ENCODE measurements at regions not wholly inside any gene's neighbourhood (a gene's known extent, or its start where the extent isn't known, plus 50 kb on each side); places are given as distances from the start of the nearest gene placed in this dataset.

- intact Hi-C loops (cut with DNase I), result no loop called here
- H3K9me3 ChIP-seq, result no peaks in the 10 kb centered on the region
- no peak overlapping the region for H3K4me3 ChIP-seq
- no peak for ATAC-seq
- TF ChIP-seq POLR2A (IDR thresholded peaks at IDR 0.05) (no peak), CTCF (IDR thresholded peaks at IDR 0.05) (no peak)
- H3K36me3 ChIP-seq (replicated peaks in 1 of 2; ENCODE audit: insufficient read depth in 1 of 2, low read depth in 2 of 2), result no peaks in the 10 kb centered on the region
- WGBS, 2 donors, result 41 to 43% methylated on average over 3 of the region's 3 CpGs
- no peaks in the 10 kb centered on the region for H3K4me1 ChIP-seq
- no peaks in the 10 kb centered on the region for H3K27me3 ChIP-seq
- no peak overlapping the region for H3K27ac ChIP-seq
- no peak for DNase-seq
Measured at GRCh38 chr2:180647621-180648020, 332.8 kb upstream of the UBE2E3 start.

GRCh38 chr2:180647221-180647620, 333.2 kb upstream of the UBE2E3 start:
- no peak for ATAC-seq
- Histone ChIP-seq H3K27me3 (no peaks in the 10 kb centered on the region), H3K27ac (no peak overlapping the region)

GRCh38 chr2:180646756-180647155, 333.6 kb upstream of the UBE2E3 start:
- H3K27ac ChIP-seq, result no peak overlapping the region
- H3K4me3 ChIP-seq, result no peak overlapping the region
- intact Hi-C loops (cut with DNase I), result no loop called here
- H3K9me3 ChIP-seq, result no peaks in the 10 kb centered on the region
- H3K36me3 ChIP-seq (replicated peaks in 1 of 2; ENCODE audit: insufficient read depth in 1 of 2, low read depth in 2 of 2), result no peaks in the 10 kb centered on the region
- no peak for DNase-seq
- WGBS, 2 donors, result 54 to 57% methylated on average over 2 of the region's 2 CpGs
- ATAC-seq, result no peak
- no peaks in the 10 kb centered on the region for H3K4me1 ChIP-seq
- TF ChIP-seq POLR2A (IDR thresholded peaks at IDR 0.05) (no peak), CTCF (IDR thresholded peaks at IDR 0.05) (no peak)
- no peaks in the 10 kb centered on the region for H3K27me3 ChIP-seq

More at GRCh38 chr2:180647221-180647620, 333.2 kb upstream of the UBE2E3 start:
- Histone ChIP-seq H3K4me3 (no peak overlapping the region), H3K4me1 (no peaks in the 10 kb centered on the region), H3K36me3 (replicated peaks in 1 of 2; ENCODE audit: insufficient read depth in 1 of 2, low read depth in 2 of 2) (no peaks in the 10 kb centered on the region), H3K9me3 (no peaks in the 10 kb centered on the region)
- TF ChIP-seq POLR2A (IDR thresholded peaks at IDR 0.05) (no peak), CTCF (IDR thresholded peaks at IDR 0.05) (no peak)
- intact Hi-C loops (cut with DNase I), result no loop called here
- DNase-seq, result no peak

GRCh38 chr2:180644709-180645108, 335.7 kb upstream of the UBE2E3 start:
- ATAC-seq, result peak; percentile 45
- TF ChIP-seq POLR2A (IDR thresholded peaks at IDR 0.05) (no peak), CTCF (IDR thresholded peaks at IDR 0.05) (no peak)
- no peak for DNase-seq
- intact Hi-C loops (cut with DNase I), result no loop called here
- no peak overlapping the region for H3K27ac ChIP-seq
- no peaks in the 10 kb centered on the region for H3K9me3 ChIP-seq
- 43 to 46% methylated on average over 2 of the region's 2 CpGs for WGBS, 2 donors
- H3K27me3 ChIP-seq, result no peaks in the 10 kb centered on the region
- no peaks in the 10 kb centered on the region for H3K36me3 ChIP-seq (replicated peaks in 1 of 2; ENCODE audit: insufficient read depth in 1 of 2, low read depth in 2 of 2)
- H3K4me1 ChIP-seq, result no peaks in the 10 kb centered on the region
- H3K4me3 ChIP-seq, result no peak overlapping the region

GRCh38 chr2:180630756-180631155, 349.6 kb upstream of the UBE2E3 start:
- Histone ChIP-seq H3K27ac (no peak overlapping the region), H3K9me3 (no peaks in the 10 kb centered on the region), H3K4me1 (no peaks in the 10 kb centered on the region), H3K36me3 (replicated peaks in 1 of 2; ENCODE audit: insufficient read depth in 1 of 2, low read depth in 2 of 2) (no peaks in the 10 kb centered on the region), H3K27me3 (no peaks in the 10 kb centered on the region), H3K4me3 (no peak overlapping the region)
- intact Hi-C loops (cut with DNase I), result no loop called here
- WGBS, 2 donors, result 77 to 82% methylated on average over 2 of the region's 2 CpGs
- TF ChIP-seq CTCF (IDR thresholded peaks at IDR 0.05) (no peak), POLR2A (IDR thresholded peaks at IDR 0.05) (no peak)
- ATAC-seq (no peak), DNase-seq (no peak)
